GM18505 (cell line): ENCODE measurements at regions not wholly inside any gene's neighbourhood (a gene's known extent, or its start where the extent isn't known, plus 50 kb on each side); places are given as distances from the start of the nearest gene placed in this dataset.

Experiments used
- ATAC-seq: cut with Tn5 transposase; IDR thresholded peaks from one replicate; pipeline ENCODE4 v1.9.1; 2021; ENCODE audit not compliant: unreplicated experiment
- POLR2A ChIP-seq: IDR thresholded peaks from 4 replicates; pipeline ENCODE4 v1.6.1; 2011; ENCODE audit warnings: borderline replicate concordance; ENCODE audit not compliant: insufficient read depth, insufficient read length; ENCODE audit errors: extremely low read depth

- no peak for TF ChIP-seq POLR2A
- ATAC-seq: no peak
These were observed 395.8 kb downstream of the MTX2 start for GRCh38 chr2:176665086-176665485.

- no peak for TF ChIP-seq POLR2A
- ATAC-seq: no peak
These were observed 399.7 kb downstream of the MTX2 start for GRCh38 chr2:176668912-176669311.

- no peak for ATAC-seq
- TF ChIP-seq POLR2A: no peak
These were observed 400.3 kb downstream of the MTX2 start for GRCh38 chr2:176669398-176670174.

- ATAC-seq: no peak
- TF ChIP-seq POLR2A: no peak
These were observed 406.2 kb downstream of the MTX2 start for GRCh38 chr2:176675271-176675949.

- no peak for ATAC-seq
- TF ChIP-seq POLR2A: no peak
These were observed 408.6 kb downstream of the MTX2 start for GRCh38 chr2:176677746-176678265.

- no peak for TF ChIP-seq POLR2A
- no peak for ATAC-seq
These were observed 409.3 kb downstream of the MTX2 start for GRCh38 chr2:176678571-176678970.

- no peak for ATAC-seq
- TF ChIP-seq POLR2A: no peak
These were observed 409.9 kb downstream of the MTX2 start for GRCh38 chr2:176679061-176679669.

- no peak for ATAC-seq
- no peak for TF ChIP-seq POLR2A
These were observed 411.8 kb downstream of the MTX2 start for GRCh38 chr2:176680916-176681516.

GRCh38 chr2:176681584-176682115, 412.4 kb downstream of the MTX2 start:
- no peak for ATAC-seq
- no peak for TF ChIP-seq POLR2A

GRCh38 chr2:176682278-176682677, 413.0 kb downstream of the MTX2 start:
- no peak for ATAC-seq
- TF ChIP-seq POLR2A: no peak

- ATAC-seq: no peak
- TF ChIP-seq POLR2A: no peak
These were observed 414.4 kb downstream of the MTX2 start for GRCh38 chr2:176683618-176684111.

GRCh38 chr2:176685908-176686307, 416.7 kb downstream of the MTX2 start:
- no peak for ATAC-seq
- TF ChIP-seq POLR2A: no peak

GRCh38 chr2:176686328-176686727, 417.1 kb downstream of the MTX2 start:
- no peak for ATAC-seq
- no peak for TF ChIP-seq POLR2A
